HEK293 (cell line): ENCODE measurements at regions not wholly inside any gene's neighbourhood (a gene's known extent, or its start where the extent isn't known, plus 50 kb on each side); places are given as distances from the start of the nearest gene placed in this dataset.

Source experiments
- BCL11A ChIP-seq: fragments of 450-650 bp; formaldehyde crosslinking; IDR thresholded peaks from 2 replicates; pipeline ENCODE4 v1.5.1; 2016; ENCODE audit warnings: low read depth, missing biosample characterization, missing genetic modification characterization
- SP2 ChIP-seq: fragments of 450-650 bp; formaldehyde crosslinking; IDR thresholded peaks from 2 replicates; pipeline ENCODE4 v1.5.1; 2016; ENCODE audit warnings: missing biosample characterization, missing genetic modification characterization
- ZEB2 ChIP-seq: fragments of 450-650 bp; formaldehyde crosslinking; IDR thresholded peaks from 2 replicates; pipeline ENCODE4 v1.5.1; 2016; ENCODE audit warnings: missing biosample characterization, missing genetic modification characterization
- ZFP69B ChIP-seq: fragments of 450-650 bp; formaldehyde crosslinking; IDR thresholded peaks from 2 replicates; pipeline ENCODE4 v1.5.1; 2016; ENCODE audit warnings: missing biosample characterization, missing genetic modification characterization
- ZNF138 ChIP-seq: fragments of 450-650 bp; formaldehyde crosslinking; IDR thresholded peaks from 2 replicates; pipeline ENCODE4 v1.5.1; 2016; ENCODE audit warnings: missing biosample characterization, missing genetic modification characterization, borderline replicate concordance
- ZNF214 ChIP-seq: fragments of 450-650 bp; formaldehyde crosslinking; IDR thresholded peaks from 2 replicates; pipeline ENCODE4 v1.5.1; 2017; ENCODE audit warnings: missing biosample characterization, mild to moderate bottlenecking, missing genetic modification characterization, borderline replicate concordance
- ZNF404 ChIP-seq: fragments of 450-650 bp; formaldehyde crosslinking; IDR thresholded peaks from 2 replicates; pipeline ENCODE4 v1.5.1; 2017; ENCODE audit warnings: missing biosample characterization, missing genetic modification characterization
- ZNF664 ChIP-seq: fragments of 450-650 bp; formaldehyde crosslinking; IDR thresholded peaks from 2 replicates; pipeline ENCODE4 v1.5.1; 2016; ENCODE audit warnings: missing biosample characterization, missing genetic modification characterization
- ZNF76 ChIP-seq: fragments of 450-650 bp; formaldehyde crosslinking; IDR thresholded peaks from 2 replicates; pipeline ENCODE4; 2016; ENCODE audit warnings: low read depth, missing biosample characterization, missing genetic modification characterization, borderline replicate concordance
- ZNF792 ChIP-seq: fragments of 450-650 bp; formaldehyde crosslinking; IDR thresholded peaks from 2 replicates; pipeline ENCODE4 v1.5.1; 2016; ENCODE audit warnings: missing biosample characterization, missing genetic modification characterization
- ZNF830 ChIP-seq: fragments of 450-650 bp; IDR thresholded peaks from 2 replicates; pipeline ENCODE4 v1.5.0; 2018; ENCODE audit warnings: missing biosample characterization, missing genetic modification characterization, low read depth, mild to moderate bottlenecking, moderate library complexity
- ZXDB ChIP-seq: fragments of 450-650 bp; formaldehyde crosslinking; IDR thresholded peaks from 2 replicates; pipeline ENCODE4 v1.5.1; 2016; ENCODE audit warnings: missing biosample characterization, missing genetic modification characterization
- TF ChIP-seq, protein P1 (sequence below): fragments of 450-650 bp; formaldehyde crosslinking; IDR thresholded peaks from 2 replicates; pipeline ENCODE4 v1.5.1; 2016; ENCODE audit warnings: missing biosample characterization, missing genetic modification characterization
- TF ChIP-seq, protein P2 (sequence below): fragments of 450-650 bp; formaldehyde crosslinking; IDR thresholded peaks from 2 replicates; pipeline ENCODE4 v1.5.1; 2016; ENCODE audit warnings: missing biosample characterization, missing genetic modification characterization

DNA sequence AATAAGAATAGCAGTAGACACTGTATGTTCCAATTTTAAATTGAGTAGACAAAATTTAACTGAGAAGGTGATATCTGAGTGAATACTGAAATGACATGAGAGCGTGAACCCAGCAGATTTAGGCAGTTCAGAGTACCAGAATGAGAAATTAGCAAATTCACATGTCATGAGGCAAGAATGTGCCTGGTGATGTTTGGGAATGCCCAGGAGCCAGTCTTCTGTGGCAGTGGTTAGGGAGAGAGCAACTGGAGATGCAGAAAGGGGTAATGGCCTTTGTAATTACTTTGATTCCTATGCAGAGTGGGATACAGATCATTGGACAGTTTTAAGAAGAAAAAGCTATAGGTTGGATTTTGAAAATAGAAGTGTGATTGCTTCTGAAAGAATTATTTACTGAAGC lies 621.9 kb downstream of the TECRL start:
- TF ChIP-seq, protein P1, sequence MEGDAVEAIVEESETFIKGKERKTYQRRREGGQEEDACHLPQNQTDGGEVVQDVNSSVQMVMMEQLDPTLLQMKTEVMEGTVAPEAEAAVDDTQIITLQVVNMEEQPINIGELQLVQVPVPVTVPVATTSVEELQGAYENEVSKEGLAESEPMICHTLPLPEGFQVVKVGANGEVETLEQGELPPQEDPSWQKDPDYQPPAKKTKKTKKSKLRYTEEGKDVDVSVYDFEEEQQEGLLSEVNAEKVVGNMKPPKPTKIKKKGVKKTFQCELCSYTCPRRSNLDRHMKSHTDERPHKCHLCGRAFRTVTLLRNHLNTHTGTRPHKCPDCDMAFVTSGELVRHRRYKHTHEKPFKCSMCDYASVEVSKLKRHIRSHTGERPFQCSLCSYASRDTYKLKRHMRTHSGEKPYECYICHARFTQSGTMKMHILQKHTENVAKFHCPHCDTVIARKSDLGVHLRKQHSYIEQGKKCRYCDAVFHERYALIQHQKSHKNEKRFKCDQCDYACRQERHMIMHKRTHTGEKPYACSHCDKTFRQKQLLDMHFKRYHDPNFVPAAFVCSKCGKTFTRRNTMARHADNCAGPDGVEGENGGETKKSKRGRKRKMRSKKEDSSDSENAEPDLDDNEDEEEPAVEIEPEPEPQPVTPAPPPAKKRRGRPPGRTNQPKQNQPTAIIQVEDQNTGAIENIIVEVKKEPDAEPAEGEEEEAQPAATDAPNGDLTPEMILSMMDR (tag by site-specific recombination): no peak
- TF ChIP-seq, protein P2, sequence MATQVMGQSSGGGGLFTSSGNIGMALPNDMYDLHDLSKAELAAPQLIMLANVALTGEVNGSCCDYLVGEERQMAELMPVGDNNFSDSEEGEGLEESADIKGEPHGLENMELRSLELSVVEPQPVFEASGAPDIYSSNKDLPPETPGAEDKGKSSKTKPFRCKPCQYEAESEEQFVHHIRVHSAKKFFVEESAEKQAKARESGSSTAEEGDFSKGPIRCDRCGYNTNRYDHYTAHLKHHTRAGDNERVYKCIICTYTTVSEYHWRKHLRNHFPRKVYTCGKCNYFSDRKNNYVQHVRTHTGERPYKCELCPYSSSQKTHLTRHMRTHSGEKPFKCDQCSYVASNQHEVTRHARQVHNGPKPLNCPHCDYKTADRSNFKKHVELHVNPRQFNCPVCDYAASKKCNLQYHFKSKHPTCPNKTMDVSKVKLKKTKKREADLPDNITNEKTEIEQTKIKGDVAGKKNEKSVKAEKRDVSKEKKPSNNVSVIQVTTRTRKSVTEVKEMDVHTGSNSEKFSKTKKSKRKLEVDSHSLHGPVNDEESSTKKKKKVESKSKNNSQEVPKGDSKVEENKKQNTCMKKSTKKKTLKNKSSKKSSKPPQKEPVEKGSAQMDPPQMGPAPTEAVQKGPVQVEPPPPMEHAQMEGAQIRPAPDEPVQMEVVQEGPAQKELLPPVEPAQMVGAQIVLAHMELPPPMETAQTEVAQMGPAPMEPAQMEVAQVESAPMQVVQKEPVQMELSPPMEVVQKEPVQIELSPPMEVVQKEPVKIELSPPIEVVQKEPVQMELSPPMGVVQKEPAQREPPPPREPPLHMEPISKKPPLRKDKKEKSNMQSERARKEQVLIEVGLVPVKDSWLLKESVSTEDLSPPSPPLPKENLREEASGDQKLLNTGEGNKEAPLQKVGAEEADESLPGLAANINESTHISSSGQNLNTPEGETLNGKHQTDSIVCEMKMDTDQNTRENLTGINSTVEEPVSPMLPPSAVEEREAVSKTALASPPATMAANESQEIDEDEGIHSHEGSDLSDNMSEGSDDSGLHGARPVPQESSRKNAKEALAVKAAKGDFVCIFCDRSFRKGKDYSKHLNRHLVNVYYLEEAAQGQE (tag by site-specific recombination): no peak
- TF ChIP-seq SP2 (no peak), ZNF404 (tag by site-specific recombination) (no peak), ZNF792 (tag by site-specific recombination) (no peak), ZNF830 (tag by site-specific recombination) (no peak), ZEB2 (no peak), ZNF214 (no peak), ZNF664 (tag by site-specific recombination) (no peak), ZNF76 (tag by site-specific recombination) (no peak), BCL11A (tag by site-specific recombination) (no peak), ZNF138 (tag by site-specific recombination) (no peak), ZXDB (tag by site-specific recombination) (no peak), ZFP69B (no peak)
